LNCAP (cell line): ENCODE measurements at regions not wholly inside any gene's neighbourhood (a gene's known extent, or its start where the extent isn't known, plus 50 kb on each side); places are given as distances from the start of the nearest gene placed in this dataset.

ENCODE experiments used
- CTCF ChIP-seq: fragments of 450-650 bp; IDR thresholded peaks from 2 replicates; pipeline ENCODE4 v1.5.1; 2017; ENCODE audit warnings: mild to moderate bottlenecking

DNA sequence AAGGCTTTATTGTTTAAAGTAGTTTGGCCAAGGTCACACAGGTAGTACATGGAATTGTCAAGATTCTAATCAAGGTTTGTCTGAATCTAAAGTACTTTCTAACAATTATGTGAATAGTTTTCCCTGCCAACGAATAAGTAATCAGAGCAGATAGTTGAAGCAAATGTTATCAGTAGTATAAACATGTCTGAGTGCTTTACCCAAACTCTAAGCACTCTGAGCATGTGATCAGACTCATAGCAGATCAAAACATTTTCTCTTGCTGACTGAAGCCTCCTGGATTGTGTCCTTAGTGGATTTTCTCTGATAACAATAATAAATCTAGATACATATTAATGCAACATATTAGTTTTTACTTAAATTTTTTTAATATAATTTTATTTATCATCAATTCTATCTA is 995.0 kb downstream of the EFNA5 start:
- no peak for TF ChIP-seq CTCF

- TF ChIP-seq CTCF: no peak
Measured at GRCh38 chr5:106673941-106674340, 996.8 kb downstream of the EFNA5 start.

GRCh38 chr5:106661866-106662265 is 1008.9 kb downstream of the EFNA5 start:
- no peak for TF ChIP-seq CTCF

DNA sequence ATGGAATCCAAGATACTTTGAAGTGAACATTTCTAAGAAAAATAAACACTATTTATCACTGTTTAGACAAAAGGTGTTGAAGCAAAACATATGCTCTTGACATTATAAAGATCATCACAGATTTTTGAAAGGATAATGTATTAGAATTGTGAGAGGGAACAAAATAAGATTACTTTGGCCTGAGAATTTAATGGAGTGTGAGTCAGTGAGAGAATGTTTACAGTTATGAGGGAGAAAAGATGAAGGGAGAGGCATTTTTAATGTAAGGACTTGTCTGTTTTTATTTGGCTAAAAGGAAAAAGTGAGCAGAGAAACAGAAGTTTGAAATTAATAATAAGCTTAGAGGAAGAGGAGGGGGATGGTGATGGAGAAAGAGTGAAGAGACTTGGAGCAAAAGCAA is 1010.1 kb downstream of the EFNA5 start:
- TF ChIP-seq CTCF: no peak

GRCh38 chr5:106658150-106658549 is 1012.6 kb downstream of the EFNA5 start:
- TF ChIP-seq CTCF: no peak

GRCh38 chr5:106656821-106657220 is 1013.9 kb downstream of the EFNA5 start:
- TF ChIP-seq CTCF: no peak

DNA sequence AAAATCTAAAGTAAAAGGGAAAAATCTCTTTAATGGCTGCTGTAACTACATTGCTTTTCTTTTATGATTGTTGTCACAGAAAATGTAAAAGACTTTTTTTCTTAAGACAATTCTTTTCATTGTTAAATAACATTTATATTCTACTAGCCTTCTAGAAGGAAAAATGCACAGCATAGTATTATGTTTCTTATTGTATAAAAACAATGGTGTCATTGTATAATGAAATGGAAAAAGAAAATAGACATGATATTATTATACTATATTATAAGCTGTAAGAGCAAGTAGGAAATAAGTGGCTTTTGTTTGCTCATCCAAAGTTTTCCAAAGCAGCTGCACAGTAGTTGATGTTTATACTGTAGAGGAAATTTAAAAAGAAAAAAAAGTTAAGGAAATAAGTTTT is 1021.7 kb downstream of the EFNA5 start:
- no peak for TF ChIP-seq CTCF

- TF ChIP-seq CTCF: no peak
Measured at GRCh38 chr5:106648401-106648800, 1022.3 kb downstream of the EFNA5 start.
